ENCODE measurements at regions not wholly inside any gene's neighbourhood (a gene's known extent, or its start where the extent isn't known, plus 50 kb on each side); places are given as distances from the start of the nearest gene placed in this dataset.

DNA sequence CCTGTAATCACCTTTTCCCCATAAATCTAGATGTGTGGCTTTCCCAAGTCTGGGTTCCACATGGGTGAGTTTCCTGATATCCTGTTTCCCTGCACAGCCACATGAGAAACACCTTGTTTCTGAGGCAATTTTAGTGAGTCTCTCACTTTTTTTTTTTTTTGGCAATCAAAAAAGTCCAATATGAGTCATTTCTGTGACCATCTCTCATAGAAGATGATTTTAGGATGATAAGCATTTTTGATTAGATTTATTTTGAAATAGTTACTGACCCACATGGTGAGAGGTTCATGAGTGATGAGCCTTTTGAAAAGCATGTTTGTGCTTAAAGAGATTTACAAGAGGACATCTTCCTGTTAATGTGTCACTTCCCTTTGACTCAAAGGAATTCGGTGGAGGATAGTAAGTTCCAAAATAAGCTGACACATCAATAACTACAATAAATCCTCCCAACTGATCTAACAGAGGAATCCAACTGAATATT, 464.0 kb downstream of the INHBA start:
- no peak overlapping the region for H3K4me3 ChIP-seq
- H3K9me3 ChIP-seq = no peaks in the 10 kb centered on the region
- no peaks in the 10 kb centered on the region for H3K27me3 ChIP-seq (replicated peaks; ENCODE audit: insufficient read depth)
- H3K4me1 ChIP-seq (ENCODE audit: control insufficient read depth in 1 of 2, low read depth in 2 of 2) = no peaks in the 10 kb centered on the region
- TF ChIP-seq, protein P1, sequence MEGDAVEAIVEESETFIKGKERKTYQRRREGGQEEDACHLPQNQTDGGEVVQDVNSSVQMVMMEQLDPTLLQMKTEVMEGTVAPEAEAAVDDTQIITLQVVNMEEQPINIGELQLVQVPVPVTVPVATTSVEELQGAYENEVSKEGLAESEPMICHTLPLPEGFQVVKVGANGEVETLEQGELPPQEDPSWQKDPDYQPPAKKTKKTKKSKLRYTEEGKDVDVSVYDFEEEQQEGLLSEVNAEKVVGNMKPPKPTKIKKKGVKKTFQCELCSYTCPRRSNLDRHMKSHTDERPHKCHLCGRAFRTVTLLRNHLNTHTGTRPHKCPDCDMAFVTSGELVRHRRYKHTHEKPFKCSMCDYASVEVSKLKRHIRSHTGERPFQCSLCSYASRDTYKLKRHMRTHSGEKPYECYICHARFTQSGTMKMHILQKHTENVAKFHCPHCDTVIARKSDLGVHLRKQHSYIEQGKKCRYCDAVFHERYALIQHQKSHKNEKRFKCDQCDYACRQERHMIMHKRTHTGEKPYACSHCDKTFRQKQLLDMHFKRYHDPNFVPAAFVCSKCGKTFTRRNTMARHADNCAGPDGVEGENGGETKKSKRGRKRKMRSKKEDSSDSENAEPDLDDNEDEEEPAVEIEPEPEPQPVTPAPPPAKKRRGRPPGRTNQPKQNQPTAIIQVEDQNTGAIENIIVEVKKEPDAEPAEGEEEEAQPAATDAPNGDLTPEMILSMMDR (IDR thresholded peaks at IDR 0.05) = no peak
- no peak for DNase-seq (ENCODE audit: low spot score)
- no peak overlapping the region for H3K27ac ChIP-seq
- no peaks in the 10 kb centered on the region for H3K36me3 ChIP-seq
- ATAC-seq (ENCODE audit: insufficient number of reproducible peaks, low FRiP score, low read depth) = no peak

DNA sequence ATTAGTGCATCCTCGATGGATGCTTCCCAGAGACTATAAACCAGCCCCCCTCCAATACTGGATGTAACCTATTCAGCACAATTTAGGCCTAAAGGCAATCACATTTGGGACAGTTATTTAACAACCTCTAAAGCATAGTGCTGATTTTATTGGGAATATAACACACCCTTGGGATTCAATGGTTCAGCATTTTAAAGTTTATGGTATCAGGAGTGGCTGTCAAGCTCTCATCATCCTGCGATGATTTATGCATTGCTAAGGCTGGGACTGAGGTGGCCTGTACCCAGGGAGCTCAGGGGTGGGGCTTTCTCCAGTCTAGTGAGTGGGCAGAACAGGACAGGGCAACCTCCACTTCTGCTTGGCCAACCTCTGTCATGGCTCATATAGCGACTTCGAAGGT, 464.9 kb downstream of the INHBA start:
- no peaks in the 10 kb centered on the region for H3K36me3 ChIP-seq
- no peaks in the 10 kb centered on the region for H3K4me1 ChIP-seq (ENCODE audit: control insufficient read depth in 1 of 2, low read depth in 2 of 2)
- TF ChIP-seq, protein P1 (IDR thresholded peaks at IDR 0.05) = no peak
- H3K9me3 ChIP-seq = no peaks in the 10 kb centered on the region
- H3K27ac ChIP-seq = no peak overlapping the region
- H3K27me3 ChIP-seq (replicated peaks; ENCODE audit: insufficient read depth) = no peaks in the 10 kb centered on the region
- DNase-seq (ENCODE audit: low spot score) (no peak), ATAC-seq (ENCODE audit: insufficient number of reproducible peaks, low FRiP score, low read depth) (no peak)
- H3K4me3 ChIP-seq = no peak overlapping the region

DNA sequence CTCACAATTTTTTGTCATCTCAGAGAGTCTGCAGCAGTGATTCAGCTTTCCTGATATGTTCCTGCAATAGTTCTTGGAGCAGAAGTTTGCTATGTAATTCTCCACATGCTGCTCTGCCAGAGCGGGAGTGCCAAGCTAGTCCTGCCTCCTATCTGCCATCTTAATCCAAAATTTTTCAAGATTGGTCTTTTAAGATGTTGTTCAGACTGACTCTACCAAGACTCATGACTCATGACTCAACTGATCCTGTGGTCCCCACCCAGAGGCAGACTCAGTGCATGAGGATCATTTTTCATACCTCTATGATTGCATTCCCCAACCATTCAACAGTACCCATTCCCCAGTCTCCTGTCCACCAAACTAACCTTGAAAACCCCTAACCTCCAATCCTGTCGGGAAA, 470.8 kb downstream of the INHBA start:
- no peaks in the 10 kb centered on the region for H3K4me1 ChIP-seq (ENCODE audit: control insufficient read depth in 1 of 2, low read depth in 2 of 2)
- no peak overlapping the region for H3K27ac ChIP-seq
- H3K27me3 ChIP-seq (replicated peaks; ENCODE audit: insufficient read depth) = no peaks in the 10 kb centered on the region
- H3K4me3 ChIP-seq = no peak overlapping the region
- no peaks in the 10 kb centered on the region for H3K36me3 ChIP-seq
- TF ChIP-seq, protein P1 (IDR thresholded peaks at IDR 0.05) = no peak
- DNase-seq (ENCODE audit: low spot score) = no peak
- ATAC-seq (ENCODE audit: insufficient number of reproducible peaks, low FRiP score, low read depth) = no peak
- H3K9me3 ChIP-seq = no peaks in the 10 kb centered on the region

DNA sequence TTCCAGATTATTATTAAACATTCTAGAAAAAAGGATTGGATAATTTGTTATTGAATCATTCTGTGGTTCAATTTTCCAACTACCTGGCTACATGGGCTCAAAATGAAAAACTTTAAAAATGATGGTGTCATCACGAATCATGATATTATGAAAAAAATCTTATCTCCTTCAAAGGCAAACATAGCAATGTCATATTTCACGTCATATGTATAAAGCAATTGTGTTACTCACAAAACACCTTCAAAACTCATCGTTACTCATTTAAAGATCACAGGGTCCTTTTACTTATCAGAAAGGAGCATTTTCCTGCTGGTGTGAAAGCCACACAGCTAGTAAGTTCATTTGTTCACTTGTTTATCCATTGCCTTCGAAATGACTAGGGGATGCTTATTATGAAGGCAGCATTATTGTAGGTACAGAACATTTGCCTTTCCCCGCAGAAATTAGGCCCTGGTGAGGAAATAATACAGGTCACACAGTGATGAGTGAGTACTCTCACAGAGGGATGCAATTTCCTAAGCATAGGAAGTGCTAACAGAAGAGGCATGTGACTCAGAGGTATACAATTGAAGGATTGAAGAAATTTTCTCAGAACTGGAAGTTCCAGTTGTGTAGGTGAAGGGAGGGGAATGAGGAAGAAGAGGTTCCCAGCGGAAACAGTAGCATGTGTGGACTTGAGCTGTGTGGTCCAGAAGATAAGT, 478.7 kb downstream of the INHBA start:
- Histone ChIP-seq H3K9me3 (no peaks in the 10 kb centered on the region), H3K27me3 (replicated peaks; ENCODE audit: insufficient read depth) (no peaks in the 10 kb centered on the region), H3K27ac (no peak overlapping the region), H3K4me1 (ENCODE audit: control insufficient read depth in 1 of 2, low read depth in 2 of 2) (no peaks in the 10 kb centered on the region), H3K4me3 (no peak overlapping the region), H3K36me3 (no peaks in the 10 kb centered on the region)
- TF ChIP-seq, protein P1 (IDR thresholded peaks at IDR 0.05) = no peak
- DNase-seq (ENCODE audit: low spot score) = no peak
- ATAC-seq (ENCODE audit: insufficient number of reproducible peaks, low FRiP score, low read depth) = no peak

DNA sequence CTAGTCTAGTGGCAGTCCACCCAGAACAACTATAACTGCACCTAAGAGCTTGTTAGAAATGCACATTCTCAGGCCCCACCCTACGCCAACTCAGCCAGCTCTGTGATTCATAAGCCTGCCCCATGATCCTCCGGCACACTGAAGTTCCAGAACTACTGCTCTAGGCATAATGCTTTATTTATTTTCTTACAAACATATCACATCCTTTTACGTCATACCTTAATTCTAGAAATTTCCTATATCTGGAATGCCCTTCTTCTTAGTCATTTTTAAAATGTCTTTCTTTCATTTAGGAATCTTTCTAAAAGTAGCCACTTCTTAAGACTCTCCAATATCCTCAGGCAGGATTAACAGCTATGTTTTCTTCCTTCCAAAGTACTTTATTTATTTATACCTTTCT, 480.1 kb downstream of the INHBA start:
- H3K4me1 ChIP-seq (ENCODE audit: control insufficient read depth in 1 of 2, low read depth in 2 of 2) = no peaks in the 10 kb centered on the region
- no peak overlapping the region for H3K4me3 ChIP-seq
- ATAC-seq (ENCODE audit: insufficient number of reproducible peaks, low FRiP score, low read depth) (no peak), DNase-seq (ENCODE audit: low spot score) (no peak)
- TF ChIP-seq, protein P1 (IDR thresholded peaks at IDR 0.05) = no peak
- H3K36me3 ChIP-seq = no peaks in the 10 kb centered on the region
- H3K27ac ChIP-seq = no peak overlapping the region
- H3K27me3 ChIP-seq (replicated peaks; ENCODE audit: insufficient read depth) = no peaks in the 10 kb centered on the region
- no peaks in the 10 kb centered on the region for H3K9me3 ChIP-seq
